IMR-90 (cell line): ENCODE measurements at regions not wholly inside any gene's neighbourhood (a gene's known extent, or its start where the extent isn't known, plus 50 kb on each side); places are given as distances from the start of the nearest gene placed in this dataset.

Experiments used
- ATAC-seq: fragments of 200-7000 bp; cut with Tn5 transposase; 2 replicates; pipeline ENCODE4 v1.9.1; 2020; ENCODE audit warnings: low read depth, mild to moderate bottlenecking, moderate library complexity
- BruUV-seq: library from RNA; stranded (reverse); fragments of 400-500 nt; replicated peaks from 2 replicates; lab custom pipeline; 2021; lab: Mats Ljungman, UMichigan
- CTCF ChIA-PET: fragments of 300-600 bp; formaldehyde crosslinking; extraction: SDS; loops from one replicate; lab custom pipeline; 2021; ENCODE audit warnings: antibody characterized with exemption; lab: Yijun Ruan, JAX
- POLR2A ChIA-PET: fragments of 300-600 bp; sonication (Branson Sonifier 250); formaldehyde crosslinking; loops from one replicate; lab custom pipeline; 2022; ENCODE audit warnings: antibody characterized with exemption; ENCODE audit not compliant: unreplicated experiment; lab: Charles Lee
- DNase-seq: peaks from one replicate; pipeline ENCODE4 v3.0.0; 2013
- H2AFZ ChIP-seq: replicated peaks from 2 replicates; pipeline ENCODE3; 2013; ENCODE audit warnings: low read length, mild to moderate bottlenecking; ENCODE audit not compliant: poor library complexity
- H2AK5ac ChIP-seq: 2 replicates; pipeline ENCODE4 v1.6.1; 2013; ENCODE audit warnings: low read depth, low read length, inconsistent platforms
- H2AK9ac ChIP-seq: replicated peaks from 2 replicates; pipeline ENCODE3; 2013; ENCODE audit warnings: mild to moderate bottlenecking, low read depth, low read length, moderate library complexity; ENCODE audit not compliant: poor library complexity
- H2BK120ac ChIP-seq: 2 replicates; pipeline ENCODE4 v1.6.1; 2013; ENCODE audit warnings: low read depth, low read length, inconsistent platforms
- H2BK15ac ChIP-seq: 3 replicates; pipeline ENCODE4 v1.6.1; 2013; ENCODE audit warnings: low read depth, low read length, inconsistent platforms
- H2BK20ac ChIP-seq: 2 replicates; pipeline ENCODE4 v1.6.1; 2013; ENCODE audit warnings: low read depth, mild to moderate bottlenecking, inconsistent platforms, low read length, moderate library complexity
- H2BK5ac ChIP-seq: 2 replicates; pipeline ENCODE4 v1.6.1; 2013; ENCODE audit warnings: mild to moderate bottlenecking, low read depth, low read length, inconsistent platforms; ENCODE audit not compliant: poor library complexity, severe bottlenecking
- H3K14ac ChIP-seq: replicated peaks from 2 replicates; pipeline ENCODE4 v1.6.1; 2013; ENCODE audit warnings: low read depth, low read length, inconsistent platforms
- H3K18ac ChIP-seq: 2 replicates; pipeline ENCODE4 v1.6.1; 2013; ENCODE audit warnings: low read depth, low read length, control low read depth
- H3K23ac ChIP-seq: 2 replicates; pipeline ENCODE4 v1.6.1; 2013; ENCODE audit warnings: low read depth, low read length, inconsistent platforms
- H3K27ac ChIP-seq: 2 replicates; pipeline ENCODE4 v1.5.1; 2013; ENCODE audit warnings: mild to moderate bottlenecking, control low read depth, low read length; ENCODE audit not compliant: insufficient read depth
- H3K27me3 ChIP-seq: 2 replicates; pipeline ENCODE4 v1.6.1; 2013; ENCODE audit warnings: low read length; ENCODE audit not compliant: control insufficient read depth, insufficient read depth
- H3K36me3 ChIP-seq: 2 replicates; pipeline ENCODE4 v1.6.1; 2013; ENCODE audit warnings: low read length, mixed read lengths; ENCODE audit not compliant: control insufficient read depth, insufficient read depth
- H3K4ac ChIP-seq: 2 replicates; pipeline ENCODE4 v1.6.1; 2013; ENCODE audit warnings: low read depth, low read length, inconsistent platforms
- H3K4me1 ChIP-seq: 2 replicates; pipeline ENCODE4 v1.6.1; 2013; ENCODE audit warnings: low read length, mixed read lengths; ENCODE audit not compliant: control insufficient read depth, insufficient read depth
- H3K4me2 ChIP-seq: 2 replicates; pipeline ENCODE4 v1.6.1; 2013; ENCODE audit warnings: low read depth, mild to moderate bottlenecking, control low read depth, low read length, moderate library complexity
- H3K4me3 ChIP-seq: 2 replicates; pipeline ENCODE4 v1.5.1; 2013; ENCODE audit warnings: low read depth, mild to moderate bottlenecking, control low read depth, low read length, moderate library complexity; ENCODE audit not compliant: insufficient read depth
- H3K56ac ChIP-seq: 2 replicates; pipeline ENCODE4 v1.6.1; 2013; ENCODE audit warnings: low read length, inconsistent platforms; ENCODE audit not compliant: insufficient read depth; ENCODE audit errors: extremely low read depth
- H3K79me1 ChIP-seq, 2 experiments: 2 replicates each; pipeline ENCODE4 v1.6.1; 2013; ENCODE audit warnings: low read length in 2 of 2, inconsistent platforms in 1 of 2, low read depth in 1 of 2
- H3K9ac ChIP-seq: 2 replicates; pipeline ENCODE4 v1.6.1; 2013; ENCODE audit warnings: low read depth, low read length, control low read depth
- H3K9me1 ChIP-seq: 2 replicates; pipeline ENCODE4 v1.6.1; 2013; ENCODE audit warnings: low read length, inconsistent platforms; ENCODE audit not compliant: insufficient read depth
- H3K9me3 ChIP-seq: 2 replicates; pipeline ENCODE4 v1.6.1; 2013; ENCODE audit warnings: low read length; ENCODE audit not compliant: control insufficient read depth, insufficient read depth
- H4K20me1 ChIP-seq: 2 replicates; pipeline ENCODE4 v1.6.1; 2013; ENCODE audit warnings: low read length, inconsistent platforms; ENCODE audit not compliant: insufficient read depth
- H4K5ac ChIP-seq: 2 replicates; pipeline ENCODE4 v1.6.1; 2013; ENCODE audit warnings: mild to moderate bottlenecking, low read depth, low read length, control low read depth
- H4K8ac ChIP-seq, 2 experiments: 2 replicates each; pipeline ENCODE4 v1.6.1; 2013; ENCODE audit warnings: low read depth in 2 of 2, low read length in 2 of 2, control low read depth in 1 of 2, inconsistent platforms in 1 of 2
- H4K91ac ChIP-seq: 2 replicates; pipeline ENCODE4 v1.6.1; 2013; ENCODE audit warnings: low read depth, low read length, inconsistent platforms; ENCODE audit not compliant: insufficient read depth
- BHLHE40 ChIP-seq: fragments of 150-350 bp; IDR thresholded peaks from 2 replicates; pipeline ENCODE4 v1.6.1; 2016; ENCODE audit warnings: mild to moderate bottlenecking, low read depth, low read length
- CEBPB ChIP-seq: IDR thresholded peaks from 2 replicates; pipeline ENCODE4 v1.6.1; 2012; ENCODE audit warnings: low read depth, low read length, improper control_type of control experiment
- CHD1 ChIP-seq: IDR thresholded peaks from 2 replicates; pipeline ENCODE4 v1.6.1; 2012; ENCODE audit warnings: low read depth, low read length, improper control_type of control experiment
- FOS ChIP-seq: fragments of 150-350 bp; IDR thresholded peaks from 2 replicates; pipeline ENCODE4 v1.6.1; 2016; ENCODE audit warnings: low read depth, low read length
- MAZ ChIP-seq: IDR thresholded peaks from 2 replicates; pipeline ENCODE4 v1.6.1; 2012; ENCODE audit warnings: low read depth, mild to moderate bottlenecking, low read length, improper control_type of control experiment, moderate library complexity, borderline replicate concordance
- POLR2A ChIP-seq: IDR thresholded peaks from 2 replicates; pipeline ENCODE4 v1.6.1; 2012; ENCODE audit warnings: mild to moderate bottlenecking, low read depth, low read length
- RAD21 ChIP-seq: IDR thresholded peaks from 2 replicates; pipeline ENCODE4 v1.6.1; 2012; ENCODE audit warnings: low read length, improper control_type of control experiment
- USF2 ChIP-seq: fragments of 150-350 bp; IDR thresholded peaks from 2 replicates; pipeline ENCODE4 v1.6.1; 2017; ENCODE audit warnings: mild to moderate bottlenecking, antibody characterized with exemption, low read length, low read depth
- WGBS, 2 experiments: methylation state at CpG; one replicate each; pipeline versions ENCODE4 v1.1.5 to v1.1.7; 2013; ENCODE audit warnings: missing lambda C conversion rate in 2 of 2; ENCODE audit not compliant: insufficient read length in 1 of 2; ENCODE audit errors: extremely low coverage in 2 of 2; 5-methylcytosine and 5-hydroxymethylcytosine counted together
- dilution Hi-C: fragments of 300-500 bp; cut with HindIII; formaldehyde crosslinking; loops from one replicate; pipeline ENCODE4 v1.14.3; 2018; ENCODE audit warnings: low sequenced_read_pairs; ENCODE audit not compliant: unreplicated experiment
- in situ Hi-C: fragments of 300-500 bp; cut with MboI; formaldehyde crosslinking; loops from 3 replicates; pipeline ENCODE4 v1.14.3; 2019; ENCODE audit warnings: low sequenced_read_pairs, inconsistent platforms, mixed read lengths
- intact Hi-C: fragments of 100-400 bp; cut with micrococcal nuclease; formaldehyde crosslinking; loops from 2 replicates; pipeline ENCODE4 v1.10.0; 2022
- TF ChIP-seq, protein P1 (sequence below): fragments of 150-350 bp; IDR thresholded peaks from 2 replicates; pipeline ENCODE4 v1.6.1; 2016; ENCODE audit warnings: low read depth, mild to moderate bottlenecking, low read length, moderate library complexity, borderline replicate concordance

- DNase-seq (no peak), ATAC-seq (no peak)
- Histone ChIP-seq H3K9me3 (peaks cover 8% of the 10 kb centered on the region; the same call in 1 of the 2 replicates), H2AK9ac (no peak overlapping the region), H3K56ac (no peak overlapping the region), H4K91ac (no peak overlapping the region), H3K4me2 (no peak overlapping the region), H4K20me1 (no peaks in the 10 kb centered on the region), H3K9ac (no peak overlapping the region), H2BK5ac (no peak overlapping the region), H2BK15ac (no peak overlapping the region), H4K5ac (no peak overlapping the region), H3K9me1 (no peaks in the 10 kb centered on the region), H2AK5ac (no peak overlapping the region), H2BK120ac (no peak overlapping the region), H3K27me3 (no peaks in the 10 kb centered on the region), H2AFZ (no peak overlapping the region), H3K79me1 (no peaks in the 10 kb centered on the region), H3K27ac (no peak overlapping the region), H3K36me3 (no peaks in the 10 kb centered on the region), H4K8ac (no peak overlapping the region), H3K4me1 (no peaks in the 10 kb centered on the region), H3K4me3 (no peak overlapping the region), H3K18ac (no peak overlapping the region), H3K4ac (no peak overlapping the region), H2BK20ac (no peak overlapping the region), H3K23ac (no peak overlapping the region), H3K14ac (no peak overlapping the region)
- CTCF ChIA-PET, result no interaction called here
- WGBS, 2 experiments, result 61% methylated on average over 6 of the region's 18 CpGs; no CpG with 5 or more reads in 1 of the 2 experiments
- dilution Hi-C loops, result no loop called here
- intact Hi-C loops, result no loop called here
- POLR2A ChIA-PET, result no interaction called here
- in situ Hi-C loops, result no loop called here
- no peak for TF ChIP-seq BHLHE40
- TF ChIP-seq, protein P1, sequence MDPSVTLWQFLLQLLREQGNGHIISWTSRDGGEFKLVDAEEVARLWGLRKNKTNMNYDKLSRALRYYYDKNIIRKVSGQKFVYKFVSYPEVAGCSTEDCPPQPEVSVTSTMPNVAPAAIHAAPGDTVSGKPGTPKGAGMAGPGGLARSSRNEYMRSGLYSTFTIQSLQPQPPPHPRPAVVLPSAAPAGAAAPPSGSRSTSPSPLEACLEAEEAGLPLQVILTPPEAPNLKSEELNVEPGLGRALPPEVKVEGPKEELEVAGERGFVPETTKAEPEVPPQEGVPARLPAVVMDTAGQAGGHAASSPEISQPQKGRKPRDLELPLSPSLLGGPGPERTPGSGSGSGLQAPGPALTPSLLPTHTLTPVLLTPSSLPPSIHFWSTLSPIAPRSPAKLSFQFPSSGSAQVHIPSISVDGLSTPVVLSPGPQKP, result no peak
- no peak for TF ChIP-seq FOS
- TF ChIP-seq CHD1, result no peak
- no peak for TF ChIP-seq MAZ
- TF ChIP-seq RAD21, result no peak
- TF ChIP-seq POLR2A, result no peak
- TF ChIP-seq USF2, result no peak
- TF ChIP-seq CEBPB, result no peak
- BruUV-seq, result no TSS peak
Measured at GRCh38 chr2:239792405-239793084, 232.6 kb downstream of the NDUFA10 start.
